Fibroblast of the aortic adventitia (primary cell): ENCODE measurements at regions not wholly inside any gene's neighbourhood (a gene's known extent, or its start where the extent isn't known, plus 50 kb on each side); places are given as distances from the start of the nearest gene placed in this dataset.

Source experiments
- DNase-seq: peaks from one replicate; pipeline ENCODE4 v3.0.0-alpha.2; 2010; ENCODE audit warnings: low read depth
- H3K4me3 ChIP-seq: 2 replicates; pipeline ENCODE4 v1.5.1; 2011; ENCODE audit warnings: low read depth, mild to moderate bottlenecking, control low read depth, low read length, moderate library complexity
- TF ChIP-seq, protein P1 (sequence below): IDR thresholded peaks from 2 replicates; pipeline ENCODE4 v1.5.1; 2011; ENCODE audit warnings: mild to moderate bottlenecking, low read length, control low read depth, inconsistent platforms; ENCODE audit not compliant: insufficient read depth

- TF ChIP-seq, protein P1, sequence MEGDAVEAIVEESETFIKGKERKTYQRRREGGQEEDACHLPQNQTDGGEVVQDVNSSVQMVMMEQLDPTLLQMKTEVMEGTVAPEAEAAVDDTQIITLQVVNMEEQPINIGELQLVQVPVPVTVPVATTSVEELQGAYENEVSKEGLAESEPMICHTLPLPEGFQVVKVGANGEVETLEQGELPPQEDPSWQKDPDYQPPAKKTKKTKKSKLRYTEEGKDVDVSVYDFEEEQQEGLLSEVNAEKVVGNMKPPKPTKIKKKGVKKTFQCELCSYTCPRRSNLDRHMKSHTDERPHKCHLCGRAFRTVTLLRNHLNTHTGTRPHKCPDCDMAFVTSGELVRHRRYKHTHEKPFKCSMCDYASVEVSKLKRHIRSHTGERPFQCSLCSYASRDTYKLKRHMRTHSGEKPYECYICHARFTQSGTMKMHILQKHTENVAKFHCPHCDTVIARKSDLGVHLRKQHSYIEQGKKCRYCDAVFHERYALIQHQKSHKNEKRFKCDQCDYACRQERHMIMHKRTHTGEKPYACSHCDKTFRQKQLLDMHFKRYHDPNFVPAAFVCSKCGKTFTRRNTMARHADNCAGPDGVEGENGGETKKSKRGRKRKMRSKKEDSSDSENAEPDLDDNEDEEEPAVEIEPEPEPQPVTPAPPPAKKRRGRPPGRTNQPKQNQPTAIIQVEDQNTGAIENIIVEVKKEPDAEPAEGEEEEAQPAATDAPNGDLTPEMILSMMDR: no peak
- H3K4me3 ChIP-seq: no peak overlapping the region
- no peak for DNase-seq
These were observed 162.8 kb upstream of the TOPAZ1 start for GRCh38 chr3:44078863-44079262.

- no peak overlapping the region for H3K4me3 ChIP-seq
- TF ChIP-seq, protein P1: no peak
- DNase-seq: no peak
These were observed 161.8 kb upstream of the TOPAZ1 start for GRCh38 chr3:44079916-44080315.

- TF ChIP-seq, protein P1: no peak
These were observed 161.1 kb upstream of the TOPAZ1 start for GRCh38 chr3:44080474-44081072.

DNA sequence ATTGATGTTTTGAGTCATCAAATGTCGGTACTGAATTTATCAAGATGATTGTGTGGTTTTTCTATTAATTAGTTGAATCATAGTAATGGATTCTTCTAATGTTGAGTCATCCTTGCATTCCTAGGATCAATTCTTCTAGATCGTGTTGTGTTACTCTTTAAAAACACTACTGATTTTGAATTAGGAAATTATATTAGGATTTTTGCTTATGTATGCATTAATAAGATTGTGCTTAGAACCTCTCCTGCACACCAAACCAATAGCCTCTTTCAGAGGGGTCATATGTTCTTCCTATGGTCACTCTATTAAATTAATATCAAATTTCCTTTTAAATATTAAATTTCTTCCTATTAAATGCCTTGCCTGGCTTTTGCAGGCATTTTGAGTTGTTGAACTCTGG lies 151.7 kb upstream of the TOPAZ1 start:
- TF ChIP-seq, protein P1: no peak
- no peak for DNase-seq
- H3K4me3 ChIP-seq: no peak overlapping the region

More at GRCh38 chr3:44080474-44081072, 161.1 kb upstream of the TOPAZ1 start:
- no peak overlapping the region for H3K4me3 ChIP-seq
- DNase-seq: no peak

- H3K4me3 ChIP-seq: no peak overlapping the region
- TF ChIP-seq, protein P1: no peak
- DNase-seq: no peak
These were observed 149.2 kb upstream of the TOPAZ1 start for GRCh38 chr3:44092497-44092896.

- TF ChIP-seq, protein P1: no peak
- DNase-seq: no peak
- no peak overlapping the region for H3K4me3 ChIP-seq
These were observed 148.2 kb upstream of the TOPAZ1 start for GRCh38 chr3:44093531-44093930.
